ENCODE measurements at regions not wholly inside any gene's neighbourhood (a gene's known extent, or its start where the extent isn't known, plus 50 kb on each side); places are given as distances from the start of the nearest gene placed in this dataset.

DNA sequence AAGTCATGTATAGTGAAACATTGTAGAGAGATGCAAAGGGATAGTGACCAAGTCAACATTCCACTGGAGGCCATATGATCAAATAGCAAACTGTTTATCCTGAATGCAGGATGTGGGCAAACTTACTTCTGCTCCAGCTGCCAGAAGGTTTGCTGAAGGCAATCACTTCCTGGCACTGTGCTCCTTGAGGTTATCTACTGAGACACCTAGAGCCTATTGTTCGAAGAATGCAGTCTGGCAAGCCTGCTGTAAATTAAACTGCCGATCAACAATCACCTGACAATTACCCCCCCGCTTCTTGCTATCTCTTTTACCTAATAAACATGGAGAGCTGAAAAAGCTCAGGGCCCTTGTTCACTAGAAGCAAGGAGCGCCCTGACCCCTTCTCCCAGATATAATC lies 139.4 kb upstream of the B3GALT2 start:
- Histone ChIP-seq H3K27me3 (no peaks in the 10 kb centered on the region), H4K20me1 (ENCODE audit: insufficient read depth, poor library complexity, severe bottlenecking) (no peaks in the 10 kb centered on the region), H3K36me3 (replicated peaks; ENCODE audit: insufficient read depth, low read depth) (no peaks in the 10 kb centered on the region), H3K4me2 (no peak overlapping the region), H3K9me3 (ENCODE audit: low read depth) (peaks cover 5% of the 10 kb centered on the region), H2AFZ (no peak overlapping the region), H3K4me1 (ENCODE audit: insufficient read depth) (no peaks in the 10 kb centered on the region), H3K9me2 (replicated peaks; ENCODE audit: insufficient read depth) (no peaks in the 10 kb centered on the region), H3K79me2 (no peaks in the 10 kb centered on the region), H3K4me3 (no peak overlapping the region), H3K27ac (no peak overlapping the region)
- TF ChIP-seq EZH2phosphoT487 (IDR thresholded peaks at IDR 0.05; ENCODE audit: low read depth, severe bottlenecking, unreplicated experiment), result no peak
- TF ChIP-seq EZH2 (IDR thresholded peaks at IDR 0.05; ENCODE audit: borderline replicate concordance), result no peak
- TF ChIP-seq CTCF (IDR thresholded peaks at IDR 0.05; ENCODE audit: poor library complexity), result no peak
- DNase-seq (ENCODE audit: low spot score), result no peak
- WGBS (ENCODE audit: low lambda C conversion rate, missing lambda C conversion rate), result 89% methylated on average over 4 of the region's 4 CpGs

- H2AFZ ChIP-seq, result no peak overlapping the region
- no peaks in the 10 kb centered on the region for H3K27me3 ChIP-seq
- H3K9me2 ChIP-seq (replicated peaks; ENCODE audit: insufficient read depth), result no peaks in the 10 kb centered on the region
- TF ChIP-seq CTCF (IDR thresholded peaks at IDR 0.05; ENCODE audit: poor library complexity), result no peak
- no peak for TF ChIP-seq EZH2phosphoT487 (IDR thresholded peaks at IDR 0.05; ENCODE audit: low read depth, severe bottlenecking, unreplicated experiment)
- TF ChIP-seq EZH2 (IDR thresholded peaks at IDR 0.05; ENCODE audit: borderline replicate concordance), result no peak
- 96% methylated on average over 1 of the region's 1 CpG for WGBS (ENCODE audit: low lambda C conversion rate, missing lambda C conversion rate)
- no peak for DNase-seq (ENCODE audit: low spot score)
- no peaks in the 10 kb centered on the region for H3K9me3 ChIP-seq (ENCODE audit: low read depth)
- no peaks in the 10 kb centered on the region for H3K4me1 ChIP-seq (ENCODE audit: insufficient read depth)
- H4K20me1 ChIP-seq (ENCODE audit: insufficient read depth, poor library complexity, severe bottlenecking), result no peaks in the 10 kb centered on the region
- H3K79me2 ChIP-seq, result no peaks in the 10 kb centered on the region
- H3K4me3 ChIP-seq, result no peak overlapping the region
- H3K4me2 ChIP-seq, result no peak overlapping the region
- no peaks in the 10 kb centered on the region for H3K36me3 ChIP-seq (replicated peaks; ENCODE audit: insufficient read depth, low read depth)
- no peak overlapping the region for H3K27ac ChIP-seq
Measured at GRCh38 chr1:193325042-193325441, 138.6 kb upstream of the B3GALT2 start.

- Histone ChIP-seq H2AFZ (no peak overlapping the region), H3K79me2 (no peaks in the 10 kb centered on the region), H3K27me3 (no peaks in the 10 kb centered on the region), H4K20me1 (ENCODE audit: insufficient read depth, poor library complexity, severe bottlenecking) (no peaks in the 10 kb centered on the region), H3K27ac (no peak overlapping the region), H3K4me3 (no peak overlapping the region), H3K9me2 (replicated peaks; ENCODE audit: insufficient read depth) (no peaks in the 10 kb centered on the region), H3K4me1 (ENCODE audit: insufficient read depth) (no peaks in the 10 kb centered on the region), H3K36me3 (replicated peaks; ENCODE audit: insufficient read depth, low read depth) (no peaks in the 10 kb centered on the region), H3K9me3 (ENCODE audit: low read depth) (no peaks in the 10 kb centered on the region), H3K4me2 (no peak overlapping the region)
- no peak for TF ChIP-seq CTCF (IDR thresholded peaks at IDR 0.05; ENCODE audit: poor library complexity)
- TF ChIP-seq EZH2 (IDR thresholded peaks at IDR 0.05; ENCODE audit: borderline replicate concordance), result no peak
- no peak for TF ChIP-seq EZH2phosphoT487 (IDR thresholded peaks at IDR 0.05; ENCODE audit: low read depth, severe bottlenecking, unreplicated experiment)
- DNase-seq (ENCODE audit: low spot score), result no peak
- 66% methylated on average over 2 of the region's 2 CpGs for WGBS (ENCODE audit: low lambda C conversion rate, missing lambda C conversion rate)
Measured at GRCh38 chr1:193322211-193322610, 135.8 kb upstream of the B3GALT2 start.
